ENCODE measurements at regions not wholly inside any gene's neighbourhood (a gene's known extent, or its start where the extent isn't known, plus 50 kb on each side); places are given as distances from the start of the nearest gene placed in this dataset.
A peak's percentile ranks its signal among the peaks of the same experiment; 100 is the strongest.
"Not testable (repeated sequence)": the region's sequence is repeated elsewhere in the genome, so short reads cannot be mapped to it uniquely, and the experiment has no call there.

GRCh38 chr14:38056270-38056669, 151.4 kb upstream of the SSTR1 start:
- DNase-seq (ENCODE audit: low read depth) = peak; percentile 25

- not testable (repeated sequence) for DNase-seq (ENCODE audit: low read depth)
Measured at GRCh38 chr14:38062223-38062622, 145.5 kb upstream of the SSTR1 start.

- DNase-seq (ENCODE audit: low read depth) = peak; percentile 26
Measured at GRCh38 chr14:38063711-38064320, 143.9 kb upstream of the SSTR1 start.

GRCh38 chr14:38065106-38065762, 142.5 kb upstream of the SSTR1 start:
- no peak for DNase-seq (ENCODE audit: low read depth)

GRCh38 chr14:38070061-38070588, 137.6 kb upstream of the SSTR1 start:
- DNase-seq (ENCODE audit: low read depth) = no peak

GRCh38 chr14:38073641-38074040, 134.1 kb upstream of the SSTR1 start:
- peak; percentile 74 for DNase-seq (ENCODE audit: low read depth)

- DNase-seq (ENCODE audit: low read depth) = peak; percentile 53
Measured at GRCh38 chr14:38074081-38074480, 133.6 kb upstream of the SSTR1 start.

- DNase-seq (ENCODE audit: low read depth) = no peak
Measured at GRCh38 chr14:38074754-38075153, 132.9 kb upstream of the SSTR1 start.

GRCh38 chr14:38078393-38078792, 129.3 kb upstream of the SSTR1 start:
- no peak for DNase-seq (ENCODE audit: low read depth)

- DNase-seq (ENCODE audit: low read depth) = peak; percentile 66
Measured at GRCh38 chr14:38079268-38079667, 128.4 kb upstream of the SSTR1 start.

GRCh38 chr14:38079886-38080285, 127.8 kb upstream of the SSTR1 start:
- DNase-seq (ENCODE audit: low read depth) = no peak

GRCh38 chr14:38080696-38081095, 127.0 kb upstream of the SSTR1 start:
- no peak for DNase-seq (ENCODE audit: low read depth)

- no peak for DNase-seq (ENCODE audit: low read depth)
Measured at GRCh38 chr14:38083039-38083438, 124.7 kb upstream of the SSTR1 start.

GRCh38 chr14:38089123-38089522, 118.6 kb upstream of the SSTR1 start:
- DNase-seq (ENCODE audit: low read depth) = no peak

GRCh38 chr14:38090506-38090905, 117.2 kb upstream of the SSTR1 start:
- DNase-seq (ENCODE audit: low read depth) = no peak

GRCh38 chr14:38098074-38098836, 109.4 kb upstream of the SSTR1 start:
- peak; percentile 96 for DNase-seq (ENCODE audit: low read depth)

- DNase-seq (ENCODE audit: low read depth) = no peak
Measured at GRCh38 chr14:38101679-38102078, 106.0 kb upstream of the SSTR1 start.

- peak; percentile 8 for DNase-seq (ENCODE audit: low read depth)
Measured at GRCh38 chr14:38103542-38104225, 104.0 kb upstream of the SSTR1 start.

- DNase-seq (ENCODE audit: low read depth) = no peak
Measured at GRCh38 chr14:38105106-38105702, 102.5 kb upstream of the SSTR1 start.

GRCh38 chr14:38107216-38107631, 100.5 kb upstream of the SSTR1 start:
- peak; percentile 14 for DNase-seq (ENCODE audit: low read depth)

- peak; percentile 97 for DNase-seq (ENCODE audit: low read depth)
Measured at GRCh38 chr14:38108681-38109080, 99.0 kb upstream of the SSTR1 start.

- no peak for DNase-seq (ENCODE audit: low read depth)
Measured at GRCh38 chr14:38110258-38110657, 97.4 kb upstream of the SSTR1 start.

Data from EH (cell line).